GM18858 (cell line): ENCODE measurements at regions not wholly inside any gene's neighbourhood (a gene's known extent, or its start where the extent isn't known, plus 50 kb on each side); places are given as distances from the start of the nearest gene placed in this dataset.
"Not testable (repeated sequence)": the region's sequence is repeated elsewhere in the genome, so short reads cannot be mapped to it uniquely, and the experiment has no call there.

Experiments
- ATAC-seq: cut with Tn5 transposase; IDR thresholded peaks from one replicate; pipeline ENCODE4 v1.9.1; 2021; ENCODE audit not compliant: unreplicated experiment

- no peak for ATAC-seq
These were observed 394.8 kb downstream of the KCNJ2 start for GRCh38 chr17:70564006-70564620.

- ATAC-seq: no peak
These were observed 399.8 kb downstream of the KCNJ2 start for GRCh38 chr17:70569128-70569527.

- ATAC-seq: no peak
These were observed 408.1 kb downstream of the KCNJ2 start for GRCh38 chr17:70577456-70577855.

- no peak for ATAC-seq
These were observed 412.1 kb downstream of the KCNJ2 start for GRCh38 chr17:70581459-70581858.

- no peak for ATAC-seq
These were observed 413.4 kb downstream of the KCNJ2 start for GRCh38 chr17:70582777-70583176.

GRCh38 chr17:70584255-70584654 is 414.9 kb downstream of the KCNJ2 start:
- no peak for ATAC-seq

- no peak for ATAC-seq
These were observed 418.7 kb downstream of the KCNJ2 start for GRCh38 chr17:70588003-70588402.

GRCh38 chr17:70597774-70598173 is 428.4 kb downstream of the KCNJ2 start:
- no peak for ATAC-seq

GRCh38 chr17:70599198-70599597 is 429.9 kb downstream of the KCNJ2 start:
- no peak for ATAC-seq

- ATAC-seq: not testable (repeated sequence)
These were observed 430.6 kb downstream of the KCNJ2 start for GRCh38 chr17:70599945-70600344.

- ATAC-seq: no peak
These were observed 433.9 kb downstream of the KCNJ2 start for GRCh38 chr17:70603226-70603625.

- ATAC-seq: no peak
These were observed 435.5 kb downstream of the KCNJ2 start for GRCh38 chr17:70604854-70605253.

- ATAC-seq: no peak
These were observed 436.8 kb downstream of the KCNJ2 start for GRCh38 chr17:70606086-70606485.

- ATAC-seq: no peak
These were observed 438.9 kb downstream of the KCNJ2 start for GRCh38 chr17:70608193-70608592.

GRCh38 chr17:70608957-70609356 is 439.6 kb downstream of the KCNJ2 start:
- no peak for ATAC-seq

GRCh38 chr17:70609566-70609965 is 440.2 kb downstream of the KCNJ2 start:
- ATAC-seq: no peak

- no peak for ATAC-seq
These were observed 440.8 kb downstream of the KCNJ2 start for GRCh38 chr17:70610161-70610560.

- ATAC-seq: no peak
These were observed 444.3 kb downstream of the KCNJ2 start for GRCh38 chr17:70613681-70614080.

- ATAC-seq: no peak
These were observed 446.5 kb downstream of the KCNJ2 start for GRCh38 chr17:70615831-70616230.

GRCh38 chr17:70618641-70619040 is 449.3 kb downstream of the KCNJ2 start:
- no peak for ATAC-seq

- no peak for ATAC-seq
These were observed 452.2 kb downstream of the KCNJ2 start for GRCh38 chr17:70621566-70621965.

GRCh38 chr17:70622368-70623260 is 453.3 kb downstream of the KCNJ2 start:
- ATAC-seq: no peak
